ENCODE measurements at regions not wholly inside any gene's neighbourhood (a gene's known extent, or its start where the extent isn't known, plus 50 kb on each side); places are given as distances from the start of the nearest gene placed in this dataset.
"Not testable (repeated sequence)": the region's sequence is repeated elsewhere in the genome, so short reads cannot be mapped to it uniquely, and the experiment has no call there.

GRCh38 chr20:54744097-54744496 lies 268.7 kb downstream of the DOK5 start:
- no peak for DNase-seq (ENCODE audit: low read depth in 2 of 2)

DNA sequence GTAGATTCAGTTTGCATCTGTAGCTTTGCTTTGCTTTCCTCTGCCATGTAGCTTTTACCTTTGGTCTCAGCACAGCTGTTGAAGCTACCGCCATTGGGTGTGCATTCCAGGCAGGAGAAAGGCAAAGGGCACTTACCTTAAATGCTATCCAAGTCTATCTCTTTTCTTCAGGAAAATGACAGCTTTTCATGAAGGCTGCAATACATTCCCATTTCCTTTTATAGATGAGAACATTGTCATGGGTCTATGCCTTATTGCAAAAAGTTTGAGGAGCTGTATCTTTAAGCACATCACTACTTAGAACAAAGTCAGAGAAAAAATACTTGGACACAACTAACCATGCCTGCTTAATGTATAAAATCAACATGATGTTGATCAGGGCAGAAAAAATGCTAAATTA lies 266.8 kb downstream of the DOK5 start:
- DNase-seq (ENCODE audit: low read depth in 2 of 2) = no peak

- no peak for DNase-seq (ENCODE audit: low read depth in 2 of 2)
Measured at GRCh38 chr20:54736421-54736820, 261.0 kb downstream of the DOK5 start.

GRCh38 chr20:54733687-54734086 lies 258.3 kb downstream of the DOK5 start:
- DNase-seq (ENCODE audit: low read depth in 2 of 2) = no peak

GRCh38 chr20:54727490-54727889 lies 252.1 kb downstream of the DOK5 start:
- DNase-seq (ENCODE audit: low read depth in 2 of 2) = no peak

- DNase-seq (ENCODE audit: low read depth in 2 of 2) = no peak
Measured at GRCh38 chr20:54726687-54727300, 251.4 kb downstream of the DOK5 start.

GRCh38 chr20:54725266-54725665 lies 249.9 kb downstream of the DOK5 start:
- DNase-seq (ENCODE audit: low read depth in 2 of 2) = not testable (repeated sequence)

GRCh38 chr20:54723723-54724122 lies 248.3 kb downstream of the DOK5 start:
- no peak for DNase-seq (ENCODE audit: low read depth in 2 of 2)

- no peak for DNase-seq (ENCODE audit: low read depth in 2 of 2)
Measured at GRCh38 chr20:54717983-54718382, 242.6 kb downstream of the DOK5 start.

DNA sequence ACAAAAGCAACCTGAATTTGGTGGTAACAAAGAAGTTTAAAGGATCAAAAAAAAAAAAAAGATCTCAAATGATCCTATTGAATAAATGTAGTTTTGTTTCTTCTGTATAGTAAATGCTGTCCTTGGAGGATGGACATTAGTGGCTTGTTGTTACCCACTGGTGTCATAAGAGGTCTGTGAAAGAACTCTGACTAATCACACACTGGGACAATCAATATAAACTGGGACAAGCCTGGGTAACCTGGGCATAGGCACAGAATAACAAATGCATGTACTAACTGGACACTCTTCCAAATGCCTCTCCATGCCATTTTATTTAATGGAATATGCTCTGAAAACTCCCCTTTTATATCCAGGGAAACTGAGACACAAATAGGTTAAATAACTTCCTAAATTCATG lies 241.4 kb downstream of the DOK5 start:
- DNase-seq (ENCODE audit: low read depth in 2 of 2) = no peak

DNA sequence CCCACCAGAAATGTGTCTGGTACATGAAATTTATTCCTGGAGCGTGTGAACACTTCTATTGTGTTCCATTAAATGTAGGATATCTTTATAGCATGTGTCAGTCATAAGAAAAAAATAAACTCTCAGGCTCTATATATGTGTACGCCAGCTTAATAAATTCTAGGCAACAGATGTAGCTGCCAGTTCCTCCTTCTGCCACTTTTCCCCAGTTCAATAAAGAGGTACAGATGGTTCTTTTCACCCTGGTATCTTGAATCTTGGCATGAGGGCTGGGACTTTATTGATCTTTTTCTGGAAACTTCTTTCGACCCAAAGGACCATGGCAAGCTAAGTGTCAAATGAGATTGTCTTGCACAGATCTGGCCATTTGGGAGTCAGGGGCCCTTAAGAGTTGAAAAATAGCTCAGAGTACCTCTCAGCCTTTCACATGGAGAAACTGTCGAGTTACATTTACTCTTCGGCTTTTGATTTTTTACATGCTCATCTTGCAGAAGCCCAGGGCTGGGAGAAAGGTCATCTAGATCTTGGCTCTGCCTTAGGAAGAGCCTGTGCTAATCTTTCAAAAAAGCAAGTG lies 240.9 kb downstream of the DOK5 start:
- DNase-seq (ENCODE audit: low read depth in 2 of 2) = no peak

GRCh38 chr20:54714817-54715216 lies 239.4 kb downstream of the DOK5 start:
- no peak for DNase-seq (ENCODE audit: low read depth in 2 of 2)

GRCh38 chr20:54713727-54714126 lies 238.3 kb downstream of the DOK5 start:
- DNase-seq (ENCODE audit: low read depth in 2 of 2) = no peak

DNA sequence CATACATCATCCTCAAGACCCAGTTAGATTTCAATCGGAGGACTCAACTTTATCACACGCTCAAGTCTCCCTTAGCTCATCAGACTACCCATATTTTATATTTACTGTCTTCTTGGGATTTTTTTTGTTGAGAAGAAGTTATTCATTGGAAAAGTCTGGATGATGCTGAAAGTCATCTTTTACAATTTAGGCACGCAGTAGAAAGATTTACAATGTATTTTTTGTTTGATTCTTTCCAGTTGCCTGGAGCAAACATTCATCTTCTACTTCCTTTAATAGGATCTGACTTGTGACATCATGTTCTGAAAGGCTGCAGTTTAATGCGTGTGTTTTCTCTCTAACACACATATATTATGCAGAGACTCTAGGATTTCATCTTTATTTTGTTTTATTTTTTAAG lies 235.7 kb downstream of the DOK5 start:
- DNase-seq (ENCODE audit: low read depth in 2 of 2) = no peak

GRCh38 chr20:54710341-54710740 lies 234.9 kb downstream of the DOK5 start:
- DNase-seq (ENCODE audit: low read depth in 2 of 2) = no peak

GRCh38 chr20:54708229-54708628 lies 232.8 kb downstream of the DOK5 start:
- no peak for DNase-seq (ENCODE audit: low read depth in 2 of 2)

GRCh38 chr20:54707801-54708200 lies 232.4 kb downstream of the DOK5 start:
- DNase-seq (ENCODE audit: low read depth in 2 of 2) = no peak

GRCh38 chr20:54706581-54706980 lies 231.2 kb downstream of the DOK5 start:
- no peak for DNase-seq (ENCODE audit: low read depth in 2 of 2)

GRCh38 chr20:54704032-54704635 lies 228.7 kb downstream of the DOK5 start:
- DNase-seq (ENCODE audit: low read depth in 2 of 2) = no peak
